ENCODE measurements at regions not wholly inside any gene's neighbourhood (a gene's known extent, or its start where the extent isn't known, plus 50 kb on each side); places are given as distances from the start of the nearest gene placed in this dataset.

- CTCF ChIA-PET: interaction anchor here (1.6 kb wide), 1 partner anchor 286 kb away, joined by 3 read pairs; no protein-coding TSS in a partner anchor
- Histone ChIP-seq H3K4me2 (ENCODE audit: insufficient read depth, low read length) (no peak overlapping the region), H3K79me2 (ENCODE audit: control insufficient read depth, insufficient read depth, low read length) (no peaks in the 10 kb centered on the region), H3K4me3 (replicated peaks in 1 of 3; ENCODE audit: insufficient read depth in 1 of 3, low read depth in 1 of 3, low read length in 3 of 3) (no peak overlapping the region), H3K9ac (replicated peaks; ENCODE audit: extremely low read depth, insufficient read depth, low read length) (no peak overlapping the region), H2AFZ (ENCODE audit: low read depth, low read length) (no peak overlapping the region), H4K20me1 (replicated peaks; ENCODE audit: control insufficient read depth, extremely low read depth, insufficient read depth, low read length) (no peaks in the 10 kb centered on the region), H3K36me3 (ENCODE audit: control insufficient read depth in 2 of 2, extremely low read depth in 1 of 2, insufficient read depth in 2 of 2, low read length in 2 of 2) (no peaks in the 10 kb centered on the region), H3K4me1 (ENCODE audit: control insufficient read depth, extremely low read depth, insufficient read depth, low read length) (no peaks in the 10 kb centered on the region), H3K9me1 (replicated peaks; ENCODE audit: control insufficient read depth, extremely low read depth, insufficient read depth, low read length) (no peaks in the 10 kb centered on the region), H3K27me3 (ENCODE audit: control insufficient read depth in 2 of 2, insufficient read depth in 2 of 2, low read length in 2 of 2) (no peaks in the 10 kb centered on the region), H3K9me3 (replicated peaks; ENCODE audit: control insufficient read depth, insufficient read depth, low read length) (no peaks in the 10 kb centered on the region), H3K27ac (ENCODE audit: insufficient read depth, low read depth, low read length) (no peak overlapping the region)
- dilution Hi-C loops (cut with MboI; ENCODE audit: extremely low pct_ligation_motif_present, low sequenced_read_pairs) (no loop called here), intact Hi-C loops (cut with micrococcal nuclease) (no loop called here)
- BruUV-seq (replicated peaks): no TSS peak
- FAIRE-seq (no peak), DNase-seq (ENCODE audit: low read depth, low spot score) (no peak)
- POLR2A ChIA-PET: no interaction called here
- TF ChIP-seq POLR2AphosphoS5 (IDR thresholded peaks at IDR 0.05; ENCODE audit: insufficient read depth, low read depth, low read length) (no peak), POLR2A (IDR thresholded peaks at IDR 0.05; ENCODE audit: low read depth, low read length) (no peak), GATA2 (IDR thresholded peaks at IDR 0.05; ENCODE audit: insufficient read depth, insufficient read length, low read depth, low read length) (no peak), MYC (IDR thresholded peaks at IDR 0.05; ENCODE audit: low read depth, low read length) (no peak), MAX (IDR thresholded peaks at IDR 0.05; ENCODE audit: insufficient read depth, insufficient read length) (no peak), CTCF (IDR thresholded peaks at IDR 0.05; ENCODE audit: extremely low read depth in 1 of 2, insufficient read depth in 1 of 2, low read depth in 1 of 2, low read length in 2 of 2) (no peak), EZH2 (IDR thresholded peaks at IDR 0.05; ENCODE audit: borderline replicate concordance, low read depth, low read length, severe bottlenecking) (no peak), JUN (IDR thresholded peaks at IDR 0.05; ENCODE audit: borderline replicate concordance, insufficient read depth, insufficient read length, low read depth) (no peak), FOS (IDR thresholded peaks at IDR 0.05; ENCODE audit: borderline replicate concordance, insufficient read depth, low read length) (no peak)
These were observed 334.1 kb upstream of the CD180 start for GRCh38 chr5:67530609-67531255.

Data from endothelial cell of umbilical vein (primary cell).